Endothelial cell (in vitro differentiated cells): ENCODE measurements at regions not wholly inside any gene's neighbourhood (a gene's known extent, or its start where the extent isn't known, plus 50 kb on each side); places are given as distances from the start of the nearest gene placed in this dataset.

Experiments used
- DNase-seq: peaks from one replicate; pipeline ENCODE4 v3.0.0; 2021; ENCODE audit warnings: low spot score
- H3K27ac Mint-ChIP-seq: one replicate; pipeline ENCODE4 v1.8.0; 2021; ENCODE audit warnings: mixed read lengths, inconsistent platforms; ENCODE audit not compliant: unreplicated experiment
- H3K27me3 Mint-ChIP-seq: one replicate; pipeline ENCODE4 v1.8.0; 2021; ENCODE audit warnings: mild to moderate bottlenecking, moderate library complexity, mixed read lengths, inconsistent platforms; ENCODE audit not compliant: unreplicated experiment
- H3K36me3 Mint-ChIP-seq: one replicate; pipeline ENCODE4 v1.8.0; 2021; ENCODE audit warnings: mild to moderate bottlenecking, low read depth, mixed read lengths, inconsistent platforms; ENCODE audit not compliant: unreplicated experiment
- H3K4me1 Mint-ChIP-seq: one replicate; pipeline ENCODE4 v1.8.0; 2021; ENCODE audit warnings: mild to moderate bottlenecking, mixed read lengths, inconsistent platforms; ENCODE audit not compliant: unreplicated experiment
- H3K4me3 Mint-ChIP-seq: one replicate; pipeline ENCODE4 v1.8.0; 2021; ENCODE audit warnings: mild to moderate bottlenecking, mixed read lengths, inconsistent platforms; ENCODE audit not compliant: unreplicated experiment
- H3K9me3 Mint-ChIP-seq: one replicate; pipeline ENCODE4 v1.8.0; 2021; ENCODE audit warnings: mixed read lengths, inconsistent platforms; ENCODE audit not compliant: unreplicated experiment
- CTCF ChIP-seq: fragments of 200-600 bp; sonication (generic); IDR thresholded peaks from one replicate; pipeline ENCODE4 v1.5.0; 2021; ENCODE audit warnings: antibody characterized with exemption; ENCODE audit not compliant: unreplicated experiment

- Mint-ChIP-seq H3K36me3 (no peaks in the 10 kb centered on the region), H3K4me1 (no peaks in the 10 kb centered on the region), H3K9me3 (no peaks in the 10 kb centered on the region), H3K27me3 (no peaks in the 10 kb centered on the region), H3K27ac (no peak overlapping the region), H3K4me3 (no peak overlapping the region)
- no peak for TF ChIP-seq CTCF
- DNase-seq, result no peak
These were observed 397.9 kb upstream of the PIK3R1 start for GRCh38 chr5:67817652-67818051.

- H3K4me1 Mint-ChIP-seq, result no peaks in the 10 kb centered on the region
- no peak overlapping the region for H3K27ac Mint-ChIP-seq
- no peaks in the 10 kb centered on the region for H3K27me3 Mint-ChIP-seq
- TF ChIP-seq CTCF, result no peak
- H3K4me3 Mint-ChIP-seq, result no peak overlapping the region
- DNase-seq, result no peak
- no peaks in the 10 kb centered on the region for H3K9me3 Mint-ChIP-seq
- H3K36me3 Mint-ChIP-seq, result no peaks in the 10 kb centered on the region
These were observed 399.1 kb upstream of the PIK3R1 start for GRCh38 chr5:67816456-67816855.

- no peak for DNase-seq
- no peaks in the 10 kb centered on the region for H3K4me1 Mint-ChIP-seq
- no peaks in the 10 kb centered on the region for H3K9me3 Mint-ChIP-seq
- H3K27me3 Mint-ChIP-seq, result no peaks in the 10 kb centered on the region
- no peak for TF ChIP-seq CTCF
- H3K36me3 Mint-ChIP-seq, result no peaks in the 10 kb centered on the region
- H3K4me3 Mint-ChIP-seq, result no peak overlapping the region
- no peak overlapping the region for H3K27ac Mint-ChIP-seq
These were observed 399.8 kb upstream of the PIK3R1 start for GRCh38 chr5:67815455-67816391.

GRCh38 chr5:67814569-67815311 is 400.8 kb upstream of the PIK3R1 start:
- Mint-ChIP-seq H3K27me3 (no peaks in the 10 kb centered on the region), H3K27ac (no peak overlapping the region), H3K4me3 (no peak overlapping the region), H3K36me3 (no peaks in the 10 kb centered on the region), H3K9me3 (no peaks in the 10 kb centered on the region), H3K4me1 (no peaks in the 10 kb centered on the region)
- TF ChIP-seq CTCF, result no peak
- no peak for DNase-seq
